NOMO-1 (cell line): ENCODE measurements at regions not wholly inside any gene's neighbourhood (a gene's known extent, or its start where the extent isn't known, plus 50 kb on each side); places are given as distances from the start of the nearest gene placed in this dataset.

Experiments used
- DNase-seq, 2 experiments: peaks; one replicate each; lab custom pipeline; 2025; ENCODE audit not compliant: unreplicated experiment in 2 of 2; lab: John Stamatoyannopoulos, UW

- DNase-seq = no peak
Measured at GRCh38 chr18:33866386-33866785, 288.4 kb downstream of the ASXL3 start.

GRCh38 chr18:33863912-33864311 lies 285.9 kb downstream of the ASXL3 start:
- no peak for DNase-seq

DNA sequence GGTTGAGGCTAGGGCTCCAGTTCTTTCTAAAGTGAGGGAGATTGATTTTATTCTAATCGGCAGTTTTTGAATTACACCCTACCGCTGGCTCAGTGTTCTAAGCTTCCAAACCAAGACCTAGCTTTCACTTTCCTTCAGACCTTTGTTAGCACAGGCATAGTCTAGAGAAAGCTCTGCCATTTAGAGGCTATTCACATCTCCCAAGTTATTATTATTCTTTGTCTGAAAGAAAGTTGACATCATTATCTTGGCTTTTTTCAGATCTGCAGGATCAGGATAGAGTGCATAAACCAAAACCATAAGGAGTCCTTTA lies 276.8 kb downstream of the ASXL3 start:
- no peak for DNase-seq

- no peak for DNase-seq
Measured at GRCh38 chr18:33854086-33854826, 276.2 kb downstream of the ASXL3 start.

DNA sequence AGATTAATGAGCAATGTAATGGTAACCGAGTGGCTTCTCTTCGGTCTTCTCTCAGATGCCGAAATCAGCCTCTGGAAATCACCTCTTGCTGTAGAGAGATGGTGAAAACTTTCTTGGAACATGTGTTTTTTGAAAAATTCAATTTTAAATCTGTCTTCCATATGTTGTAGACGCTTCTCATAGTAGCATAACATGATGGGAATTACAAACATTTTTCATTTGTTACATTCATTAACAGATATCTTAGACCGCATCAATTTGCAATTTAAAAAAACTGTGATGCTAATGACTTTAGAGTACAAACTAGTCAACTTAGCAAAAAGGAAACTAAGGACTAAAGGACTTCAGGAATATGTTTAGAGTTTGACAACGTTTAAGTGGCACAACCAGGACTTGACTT lies 275.2 kb downstream of the ASXL3 start:
- no peak for DNase-seq

- no peak for DNase-seq
Measured at GRCh38 chr18:33851546-33852078, 273.6 kb downstream of the ASXL3 start.

DNA sequence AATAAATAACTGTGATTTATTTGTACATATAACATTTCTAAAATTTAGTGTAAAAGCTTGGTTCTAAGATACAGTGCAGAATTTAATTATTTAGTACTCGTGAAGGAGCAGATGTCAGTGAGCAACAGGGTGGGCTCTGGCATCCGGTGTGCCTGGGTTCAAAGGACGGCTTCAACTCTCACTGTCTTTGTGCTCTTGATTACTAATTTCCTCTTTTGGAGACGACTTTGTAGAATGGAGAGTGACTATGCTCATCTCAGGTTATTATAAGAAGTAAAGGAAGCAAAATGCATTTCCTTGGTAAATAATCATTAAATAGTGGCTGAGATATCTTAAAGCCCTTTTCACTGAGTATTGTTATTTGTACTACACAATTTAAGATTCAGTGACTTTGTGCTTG lies 271.7 kb downstream of the ASXL3 start:
- no peak for DNase-seq

DNA sequence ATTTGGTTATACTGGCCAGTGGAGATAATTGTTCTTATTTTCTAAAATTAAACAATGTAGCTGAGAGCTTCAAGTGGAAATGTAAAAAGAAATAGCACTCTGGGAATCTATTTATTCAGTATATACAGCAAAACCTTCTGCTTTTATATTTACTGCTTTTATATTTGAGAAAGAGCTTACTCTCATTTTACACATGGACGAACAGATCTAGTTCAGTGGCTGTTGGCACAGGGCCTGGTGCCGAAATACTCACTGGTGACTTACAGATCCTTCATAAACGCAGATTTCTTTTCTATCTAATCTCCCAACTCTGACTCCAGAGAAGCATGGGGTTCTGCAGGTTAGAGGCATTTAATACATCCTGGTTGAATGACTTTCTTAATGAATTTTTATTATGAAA lies 266.2 kb downstream of the ASXL3 start:
- no peak for DNase-seq

DNA sequence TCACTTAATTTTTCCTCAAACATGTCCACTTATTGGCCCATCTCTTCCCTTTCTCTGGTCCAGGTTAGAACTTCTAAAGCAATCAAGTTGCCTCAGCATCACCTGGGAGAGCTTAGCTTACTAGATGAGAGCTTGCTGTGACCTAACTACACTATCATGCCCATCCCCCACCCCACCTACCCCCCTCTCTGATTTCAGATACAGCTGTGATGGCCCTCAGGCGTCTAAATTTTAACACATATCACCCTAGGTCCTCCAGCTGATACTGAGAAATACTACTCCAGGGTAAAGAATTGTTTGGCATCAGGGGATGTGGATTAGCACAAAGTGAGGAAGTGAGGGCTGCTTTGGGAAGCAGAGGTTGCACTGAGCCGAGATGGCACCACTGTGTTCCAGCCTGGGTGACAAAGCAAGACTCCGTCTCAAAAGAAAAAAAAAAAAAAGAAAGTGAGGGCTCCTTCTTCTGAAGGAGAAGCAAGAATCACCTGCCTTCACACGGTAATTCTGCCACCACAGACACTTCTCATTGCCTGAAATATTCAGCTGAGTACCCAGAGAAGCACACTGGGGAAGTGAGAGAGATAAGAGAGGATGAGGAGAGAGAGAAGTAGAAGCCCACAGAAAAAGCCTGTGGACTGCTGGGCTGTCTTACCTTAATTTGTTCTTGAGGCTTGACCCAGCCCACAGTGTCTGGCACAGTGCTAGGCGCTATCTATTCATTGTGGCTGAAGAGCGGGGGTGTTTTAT lies 263.4 kb downstream of the ASXL3 start:
- no peak for DNase-seq

GRCh38 chr18:33840212-33840593 lies 262.2 kb downstream of the ASXL3 start:
- DNase-seq = no peak

- DNase-seq = peak in 1 of 2 experiments; percentile 44
Measured at GRCh38 chr18:33839452-33840211, 261.6 kb downstream of the ASXL3 start.

DNA sequence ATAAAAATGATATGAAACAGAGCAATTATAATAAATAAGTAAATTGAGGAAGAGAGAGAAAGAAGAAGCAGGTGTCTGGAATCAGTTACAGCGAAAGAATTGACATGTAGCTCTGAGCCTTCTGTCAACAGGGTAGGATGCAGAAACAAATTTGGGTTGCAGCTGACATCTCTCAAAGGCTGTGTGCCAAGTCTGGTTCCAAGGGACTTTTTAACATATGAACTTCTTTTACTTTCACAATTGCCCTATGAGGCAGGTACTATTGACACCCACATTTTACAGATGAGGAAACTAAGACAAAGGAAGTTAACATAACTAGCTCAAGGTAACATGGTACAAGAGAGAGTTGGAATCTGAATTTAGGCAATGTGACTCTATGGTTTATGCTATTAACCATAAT lies 260.0 kb downstream of the ASXL3 start:
- DNase-seq = no peak

GRCh38 chr18:33837191-33837590 lies 259.2 kb downstream of the ASXL3 start:
- no peak for DNase-seq

DNA sequence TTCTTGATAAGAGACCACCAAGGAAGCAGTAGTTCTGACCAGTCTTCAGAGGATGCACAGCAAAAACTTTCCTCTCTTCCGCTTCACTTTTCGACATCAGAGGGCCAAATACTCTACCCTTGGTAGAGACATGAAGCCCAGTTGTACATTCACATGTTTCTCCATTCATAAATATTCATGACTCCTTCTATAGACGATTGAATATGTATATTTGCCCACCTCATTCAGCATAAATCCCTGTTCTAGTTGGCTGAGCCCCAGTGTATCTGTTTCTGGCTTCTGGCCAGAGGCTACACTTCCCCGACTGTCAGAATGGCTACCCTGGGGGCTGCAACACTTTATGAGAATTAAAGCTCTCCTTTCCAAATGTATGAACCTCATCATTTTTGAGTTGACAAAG lies 258.5 kb downstream of the ASXL3 start:
- no peak for DNase-seq

GRCh38 chr18:33835419-33835818 lies 257.4 kb downstream of the ASXL3 start:
- no peak for DNase-seq

DNA sequence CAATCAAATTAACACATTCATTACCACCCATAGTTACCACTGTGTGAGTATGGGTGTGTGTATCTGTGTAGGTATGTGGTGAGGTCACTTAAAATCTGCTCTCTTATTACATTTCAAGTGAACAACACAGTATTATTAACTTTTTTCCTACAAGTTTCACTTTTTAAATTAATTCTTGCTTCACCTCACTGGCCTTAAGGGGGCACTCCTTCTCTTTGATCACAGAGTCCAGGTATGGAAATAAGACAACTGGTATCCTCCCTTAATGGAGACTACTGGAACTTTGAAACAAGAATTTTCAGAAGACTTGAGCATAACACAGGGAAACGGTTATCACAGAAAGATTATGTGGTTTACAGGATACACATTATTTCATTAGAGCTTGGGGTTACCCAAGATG lies 255.8 kb downstream of the ASXL3 start:
- no peak for DNase-seq

GRCh38 chr18:33831424-33831823 lies 253.4 kb downstream of the ASXL3 start:
- DNase-seq = no peak

GRCh38 chr18:33830213-33830612 lies 252.2 kb downstream of the ASXL3 start:
- DNase-seq = no peak

DNA sequence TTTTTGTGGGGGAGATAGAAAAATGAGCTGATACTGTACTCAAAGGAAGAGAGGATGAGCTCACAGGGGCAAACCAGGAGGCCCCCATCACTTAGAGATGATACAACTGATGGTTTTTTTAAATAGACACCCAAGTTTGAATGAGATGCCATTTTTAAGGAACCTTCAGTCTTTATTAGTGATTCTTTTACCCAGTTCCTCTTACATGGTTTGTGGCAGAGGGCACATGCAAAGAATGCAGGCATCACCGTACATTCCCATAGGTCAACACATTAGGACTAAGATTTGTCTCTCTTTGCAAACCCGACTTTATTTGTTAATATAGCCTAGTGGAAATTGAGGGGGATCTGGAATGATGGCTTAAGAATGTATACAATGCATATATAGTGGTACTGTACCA lies 250.9 kb downstream of the ASXL3 start:
- no peak for DNase-seq

- no peak for DNase-seq
Measured at GRCh38 chr18:33826151-33826550, 248.1 kb downstream of the ASXL3 start.

- no peak for DNase-seq
Measured at GRCh38 chr18:33821503-33821902, 243.5 kb downstream of the ASXL3 start.
